HL-60 (cell line): ENCODE measurements at regions not wholly inside any gene's neighbourhood (a gene's known extent, or its start where the extent isn't known, plus 50 kb on each side); places are given as distances from the start of the nearest gene placed in this dataset.

Source experiments
- GABPA ChIP-seq: IDR thresholded peaks from 2 replicates; pipeline ENCODE4 v1.6.1; 2012; ENCODE audit warnings: low read depth
- POLR2AphosphoS5 ChIP-seq: IDR thresholded peaks from 2 replicates; pipeline ENCODE4 v1.6.1; 2012; ENCODE audit warnings: low read depth
- TF ChIP-seq, protein P1 (sequence below): IDR thresholded peaks from one replicate; pipeline ENCODE4 v1.5.1; 2011; ENCODE audit warnings: low read length, control low read depth, inconsistent platforms; ENCODE audit not compliant: insufficient read depth
- TF ChIP-seq, protein P2 (sequence below): IDR thresholded peaks from 2 replicates; pipeline ENCODE4 v1.6.1; 2012; ENCODE audit warnings: low read depth; ENCODE audit not compliant: insufficient replicate concordance

DNA sequence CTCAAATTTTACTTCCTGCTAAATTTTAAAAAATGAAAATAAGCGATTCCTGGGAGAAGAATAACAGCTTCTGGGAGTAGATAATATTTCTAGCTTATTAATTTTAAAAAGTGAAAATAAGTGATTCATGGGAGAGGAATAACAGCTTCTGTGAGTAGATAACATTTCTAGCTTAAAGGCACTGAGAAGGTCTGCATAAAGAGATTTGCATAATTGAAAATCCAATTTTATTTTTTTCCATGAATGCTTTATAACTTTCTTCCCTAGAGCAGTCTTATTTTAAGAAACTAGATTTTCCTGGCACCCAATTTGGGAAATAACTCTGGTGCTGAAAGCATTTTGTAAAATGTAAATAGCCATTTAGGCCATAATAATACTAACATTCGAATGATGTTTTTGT, 65.9 kb upstream of the ASTN2 start:
- TF ChIP-seq GABPA (no peak), POLR2AphosphoS5 (no peak)
- TF ChIP-seq, protein P1, sequence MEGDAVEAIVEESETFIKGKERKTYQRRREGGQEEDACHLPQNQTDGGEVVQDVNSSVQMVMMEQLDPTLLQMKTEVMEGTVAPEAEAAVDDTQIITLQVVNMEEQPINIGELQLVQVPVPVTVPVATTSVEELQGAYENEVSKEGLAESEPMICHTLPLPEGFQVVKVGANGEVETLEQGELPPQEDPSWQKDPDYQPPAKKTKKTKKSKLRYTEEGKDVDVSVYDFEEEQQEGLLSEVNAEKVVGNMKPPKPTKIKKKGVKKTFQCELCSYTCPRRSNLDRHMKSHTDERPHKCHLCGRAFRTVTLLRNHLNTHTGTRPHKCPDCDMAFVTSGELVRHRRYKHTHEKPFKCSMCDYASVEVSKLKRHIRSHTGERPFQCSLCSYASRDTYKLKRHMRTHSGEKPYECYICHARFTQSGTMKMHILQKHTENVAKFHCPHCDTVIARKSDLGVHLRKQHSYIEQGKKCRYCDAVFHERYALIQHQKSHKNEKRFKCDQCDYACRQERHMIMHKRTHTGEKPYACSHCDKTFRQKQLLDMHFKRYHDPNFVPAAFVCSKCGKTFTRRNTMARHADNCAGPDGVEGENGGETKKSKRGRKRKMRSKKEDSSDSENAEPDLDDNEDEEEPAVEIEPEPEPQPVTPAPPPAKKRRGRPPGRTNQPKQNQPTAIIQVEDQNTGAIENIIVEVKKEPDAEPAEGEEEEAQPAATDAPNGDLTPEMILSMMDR = no peak
- TF ChIP-seq, protein P2, sequence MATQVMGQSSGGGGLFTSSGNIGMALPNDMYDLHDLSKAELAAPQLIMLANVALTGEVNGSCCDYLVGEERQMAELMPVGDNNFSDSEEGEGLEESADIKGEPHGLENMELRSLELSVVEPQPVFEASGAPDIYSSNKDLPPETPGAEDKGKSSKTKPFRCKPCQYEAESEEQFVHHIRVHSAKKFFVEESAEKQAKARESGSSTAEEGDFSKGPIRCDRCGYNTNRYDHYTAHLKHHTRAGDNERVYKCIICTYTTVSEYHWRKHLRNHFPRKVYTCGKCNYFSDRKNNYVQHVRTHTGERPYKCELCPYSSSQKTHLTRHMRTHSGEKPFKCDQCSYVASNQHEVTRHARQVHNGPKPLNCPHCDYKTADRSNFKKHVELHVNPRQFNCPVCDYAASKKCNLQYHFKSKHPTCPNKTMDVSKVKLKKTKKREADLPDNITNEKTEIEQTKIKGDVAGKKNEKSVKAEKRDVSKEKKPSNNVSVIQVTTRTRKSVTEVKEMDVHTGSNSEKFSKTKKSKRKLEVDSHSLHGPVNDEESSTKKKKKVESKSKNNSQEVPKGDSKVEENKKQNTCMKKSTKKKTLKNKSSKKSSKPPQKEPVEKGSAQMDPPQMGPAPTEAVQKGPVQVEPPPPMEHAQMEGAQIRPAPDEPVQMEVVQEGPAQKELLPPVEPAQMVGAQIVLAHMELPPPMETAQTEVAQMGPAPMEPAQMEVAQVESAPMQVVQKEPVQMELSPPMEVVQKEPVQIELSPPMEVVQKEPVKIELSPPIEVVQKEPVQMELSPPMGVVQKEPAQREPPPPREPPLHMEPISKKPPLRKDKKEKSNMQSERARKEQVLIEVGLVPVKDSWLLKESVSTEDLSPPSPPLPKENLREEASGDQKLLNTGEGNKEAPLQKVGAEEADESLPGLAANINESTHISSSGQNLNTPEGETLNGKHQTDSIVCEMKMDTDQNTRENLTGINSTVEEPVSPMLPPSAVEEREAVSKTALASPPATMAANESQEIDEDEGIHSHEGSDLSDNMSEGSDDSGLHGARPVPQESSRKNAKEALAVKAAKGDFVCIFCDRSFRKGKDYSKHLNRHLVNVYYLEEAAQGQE = no peak
